ENCODE measurements at regions not wholly inside any gene's neighbourhood (a gene's known extent, or its start where the extent isn't known, plus 50 kb on each side); places are given as distances from the start of the nearest gene placed in this dataset.

DNA sequence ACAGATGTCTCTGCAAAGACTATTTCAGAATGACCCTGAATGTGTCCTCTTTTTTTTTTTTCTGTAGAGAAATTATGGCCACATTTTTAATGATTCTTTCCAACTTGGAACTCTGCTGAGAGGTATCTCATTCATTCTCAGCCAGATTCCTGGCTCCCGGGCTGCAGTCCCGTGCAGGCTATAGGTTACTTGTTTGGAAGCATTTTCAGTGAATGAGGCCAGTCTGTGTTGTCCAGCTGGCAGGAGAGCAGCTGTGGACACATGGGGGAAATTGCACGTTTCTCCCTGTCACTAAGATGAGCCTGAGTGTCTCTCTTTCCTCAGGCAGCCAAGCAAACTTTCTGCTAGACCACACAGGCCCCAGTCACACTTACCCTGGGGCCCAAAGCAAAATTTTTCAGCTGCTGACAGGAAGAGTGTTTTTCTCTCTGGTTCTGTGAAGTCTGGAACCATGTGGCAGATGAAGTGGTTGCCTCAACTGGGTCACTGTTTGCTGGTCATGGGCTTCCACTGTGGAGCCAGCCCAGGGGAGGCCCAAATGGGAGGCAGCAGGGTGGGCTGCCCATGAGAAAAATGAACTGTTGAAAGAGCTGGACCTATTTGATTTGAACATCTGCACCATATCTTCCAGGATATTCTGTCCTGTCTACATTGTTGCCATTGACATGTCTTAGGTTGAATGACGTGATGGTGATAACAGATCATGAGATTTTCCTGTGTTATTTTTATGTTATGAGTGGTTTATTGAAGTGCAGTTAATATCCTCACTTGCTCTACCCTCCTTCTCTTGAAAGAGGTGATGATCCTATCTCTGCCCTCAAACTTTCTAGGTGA lies 431.2 kb downstream of the LPIN1 start:
- DNase-seq (no peak), ATAC-seq (peak; percentile 35 to 45 (median 40))
- TF ChIP-seq POLR2A (IDR thresholded peaks at IDR 0.05), result no peak
- TF ChIP-seq, protein P1, sequence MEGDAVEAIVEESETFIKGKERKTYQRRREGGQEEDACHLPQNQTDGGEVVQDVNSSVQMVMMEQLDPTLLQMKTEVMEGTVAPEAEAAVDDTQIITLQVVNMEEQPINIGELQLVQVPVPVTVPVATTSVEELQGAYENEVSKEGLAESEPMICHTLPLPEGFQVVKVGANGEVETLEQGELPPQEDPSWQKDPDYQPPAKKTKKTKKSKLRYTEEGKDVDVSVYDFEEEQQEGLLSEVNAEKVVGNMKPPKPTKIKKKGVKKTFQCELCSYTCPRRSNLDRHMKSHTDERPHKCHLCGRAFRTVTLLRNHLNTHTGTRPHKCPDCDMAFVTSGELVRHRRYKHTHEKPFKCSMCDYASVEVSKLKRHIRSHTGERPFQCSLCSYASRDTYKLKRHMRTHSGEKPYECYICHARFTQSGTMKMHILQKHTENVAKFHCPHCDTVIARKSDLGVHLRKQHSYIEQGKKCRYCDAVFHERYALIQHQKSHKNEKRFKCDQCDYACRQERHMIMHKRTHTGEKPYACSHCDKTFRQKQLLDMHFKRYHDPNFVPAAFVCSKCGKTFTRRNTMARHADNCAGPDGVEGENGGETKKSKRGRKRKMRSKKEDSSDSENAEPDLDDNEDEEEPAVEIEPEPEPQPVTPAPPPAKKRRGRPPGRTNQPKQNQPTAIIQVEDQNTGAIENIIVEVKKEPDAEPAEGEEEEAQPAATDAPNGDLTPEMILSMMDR (IDR thresholded peaks at IDR 0.05), result no peak
- no peaks in the 10 kb centered on the region for H3K36me3 ChIP-seq
- intact Hi-C loops (cut with DNase I), result no loop called here
- no peak overlapping the region for H3K4me3 ChIP-seq
- no peaks in the 10 kb centered on the region for H3K9me3 ChIP-seq
- H3K4me1 ChIP-seq, result peaks cover 0 to 4% (median 0%) of the 10 kb centered on the region in 4 donors
- H3K27me3 ChIP-seq, result no peaks in the 10 kb centered on the region
- H3K27ac ChIP-seq, result no peak overlapping the region
- WGBS (ENCODE audit: insufficient coverage, low coverage, low lambda C conversion rate, missing lambda C conversion rate), result 64% methylated on average over 4 of the region's 4 CpGs

DNA sequence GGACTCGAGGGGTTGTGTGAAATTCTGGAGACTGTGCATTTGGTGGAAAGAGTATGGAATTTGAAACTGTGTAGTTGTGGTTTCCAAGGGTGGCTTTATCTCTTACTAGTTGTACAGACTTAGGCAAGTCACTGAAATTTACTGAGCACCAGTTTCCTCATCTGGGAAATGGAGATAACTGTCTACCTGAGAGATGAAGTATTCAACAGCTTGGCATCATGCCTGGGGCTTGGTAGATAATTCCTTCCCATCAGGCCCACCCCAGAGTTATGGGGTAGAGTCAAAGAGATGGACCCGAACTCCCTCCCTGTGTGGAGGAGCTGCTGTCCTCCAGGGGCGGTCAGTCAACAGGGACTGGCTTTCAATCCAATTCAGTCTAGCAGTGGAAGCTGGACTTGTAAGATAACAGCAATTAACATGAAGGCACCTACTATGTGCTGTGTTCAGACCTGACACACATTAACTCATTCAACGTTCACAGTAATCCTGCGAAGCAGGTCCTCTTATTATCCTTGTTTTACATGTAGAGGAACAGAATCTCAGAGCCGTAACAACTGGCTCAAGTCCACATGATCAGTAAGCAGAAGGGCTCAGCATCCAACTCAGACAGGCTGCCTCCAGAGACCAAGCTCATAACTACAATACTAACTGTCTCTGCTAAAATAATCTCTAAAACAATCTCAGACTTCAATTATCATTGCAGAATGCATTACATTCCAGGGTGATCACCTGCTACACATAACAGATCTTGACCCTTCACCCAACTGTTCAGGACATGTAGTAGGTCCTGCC lies 432.1 kb downstream of the LPIN1 start:
- H3K27ac ChIP-seq, result no peak overlapping the region
- no peak overlapping the region for H3K4me3 ChIP-seq
- 72% methylated on average over 3 of the region's 6 CpGs for whole genome bisulfite sequencing (ENCODE audit: insufficient coverage, low coverage, low lambda C conversion rate, missing lambda C conversion rate)
- H3K4me1 ChIP-seq, result peaks cover 0 to 4% (median 0%) of the 10 kb centered on the region in 4 donors
- TF ChIP-seq, protein P1 (IDR thresholded peaks at IDR 0.05), result no peak
- no peak for TF ChIP-seq POLR2A (IDR thresholded peaks at IDR 0.05)
- no peaks in the 10 kb centered on the region for H3K27me3 ChIP-seq
- no peak for DNase-seq
- no peak for ATAC-seq
- H3K36me3 ChIP-seq, result no peaks in the 10 kb centered on the region
- intact Hi-C loops (cut with DNase I), result no loop called here
- no peaks in the 10 kb centered on the region for H3K9me3 ChIP-seq

DNA sequence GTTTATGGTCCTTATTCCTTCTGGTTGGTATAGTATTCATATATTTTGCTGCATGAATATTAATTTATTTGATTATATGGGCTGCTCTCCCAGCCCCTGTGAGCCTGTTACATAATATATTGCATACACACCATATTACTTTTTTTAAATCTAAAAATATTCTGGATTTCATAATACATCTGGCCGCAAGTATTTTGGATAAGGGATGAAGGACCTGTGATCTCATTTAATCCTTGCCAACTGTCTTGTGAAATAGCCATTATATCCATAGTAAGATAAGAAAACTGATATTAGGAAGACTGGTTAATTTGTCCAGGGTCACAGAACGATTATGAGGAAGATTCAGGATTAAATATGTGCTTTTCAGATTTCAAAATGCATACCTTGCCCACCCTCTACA lies 433.6 kb downstream of the LPIN1 start:
- intact Hi-C loops (cut with DNase I), result no loop called here
- Histone ChIP-seq H3K4me1 (peaks cover 0 to 4% (median 0%) of the 10 kb centered on the region in 4 donors), H3K27me3 (no peaks in the 10 kb centered on the region), H3K36me3 (no peaks in the 10 kb centered on the region), H3K4me3 (no peak overlapping the region), H3K27ac (no peak overlapping the region), H3K9me3 (no peaks in the 10 kb centered on the region)
- ATAC-seq (no peak), DNase-seq (no peak)
- whole genome bisulfite sequencing (ENCODE audit: insufficient coverage, low coverage, low lambda C conversion rate, missing lambda C conversion rate), result 5% methylated on average over 2 of the region's 2 CpGs
- TF ChIP-seq, protein P1 (IDR thresholded peaks at IDR 0.05), result no peak
- TF ChIP-seq POLR2A (IDR thresholded peaks at IDR 0.05), result no peak

DNA sequence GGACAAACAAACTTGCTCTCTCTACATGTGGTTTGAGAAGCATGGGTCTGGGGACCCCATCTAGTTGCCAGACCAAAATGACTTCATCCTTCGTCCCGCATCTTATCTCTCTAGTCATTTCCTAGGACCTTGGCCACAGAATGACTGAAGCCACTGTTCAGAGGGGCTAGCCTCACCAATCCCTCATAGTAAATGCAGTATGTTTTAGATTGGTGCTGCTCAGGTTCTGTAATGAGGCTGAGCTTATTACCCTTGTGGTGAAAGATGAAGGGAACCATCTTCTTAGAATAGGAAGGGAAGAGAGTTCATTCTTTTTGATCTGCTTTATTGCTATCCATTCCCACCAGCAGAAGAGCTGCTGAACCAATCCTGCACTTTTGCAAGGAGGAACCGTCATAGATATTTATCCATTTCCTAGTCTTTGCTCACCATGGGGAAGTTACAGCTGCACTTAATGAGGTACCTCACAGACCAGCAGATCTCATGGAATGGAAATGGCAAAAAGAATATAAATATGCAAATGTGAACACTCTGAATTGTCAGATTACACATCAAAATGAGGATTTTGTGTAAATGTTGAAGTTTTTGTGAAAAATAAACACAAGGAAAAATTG lies 436.7 kb downstream of the LPIN1 start:
- H3K27ac ChIP-seq, result no peak overlapping the region
- no peak overlapping the region for H3K4me3 ChIP-seq
- intact Hi-C loops (cut with DNase I), result no loop called here
- TF ChIP-seq POLR2A (IDR thresholded peaks at IDR 0.05), result no peak
- TF ChIP-seq, protein P1 (IDR thresholded peaks at IDR 0.05), result no peak
- no peak for DNase-seq
- no peaks in the 10 kb centered on the region for H3K27me3 ChIP-seq
- ATAC-seq, result no peak
- WGBS (ENCODE audit: insufficient coverage, low coverage, low lambda C conversion rate, missing lambda C conversion rate), result 48% methylated on average over 3 of the region's 3 CpGs
- H3K4me1 ChIP-seq, result no peaks in the 10 kb centered on the region
- H3K36me3 ChIP-seq, result no peaks in the 10 kb centered on the region
- H3K9me3 ChIP-seq, result no peaks in the 10 kb centered on the region

All from right lobe of liver (tissue), 6 donors.